Colonic mucosa (tissue), 4 donors: ENCODE measurements at regions not wholly inside any gene's neighbourhood (a gene's known extent, or its start where the extent isn't known, plus 50 kb on each side); places are given as distances from the start of the nearest gene placed in this dataset.

Experiments used
- DNase-seq: peaks from one replicate; pipeline ENCODE4 v3.0.0-alpha.2; 2020
- H3K27ac ChIP-seq: fragments of 200-600 bp; one replicate; pipeline ENCODE4 v1.8.0; 2021
- H3K27me3 ChIP-seq: fragments of 200-600 bp; one replicate; pipeline ENCODE4 v1.8.0; 2021
- H3K36me3 ChIP-seq: fragments of 200-600 bp; one replicate; pipeline ENCODE4 v1.8.0; 2021
- H3K4me1 ChIP-seq: fragments of 200-600 bp; one replicate; pipeline ENCODE4 v1.8.0; 2021; ENCODE audit warnings: mild to moderate bottlenecking
- H3K4me3 ChIP-seq: fragments of 200-600 bp; one replicate; pipeline ENCODE4 v1.8.0; 2021
- H3K9ac ChIP-seq, 2 donors: one replicate each; pipeline ENCODE4 v1.7.0; 2013; ENCODE audit warnings: control low read depth in 2 of 2, low read depth in 2 of 2, low read length in 2 of 2
- H3K9me3 ChIP-seq: fragments of 200-600 bp; one replicate; pipeline ENCODE4 v1.8.0; 2021
- CTCF ChIP-seq: fragments of 200-600 bp; IDR thresholded peaks from one replicate; pipeline ENCODE4 v1.8.0; 2022; ENCODE audit warnings: antibody characterized with exemption, mild to moderate bottlenecking
- intact Hi-C: fragments of 100-400 bp; cut with DNase I; formaldehyde crosslinking; loops from one replicate; pipeline ENCODE4 v1.14.1; 2022
- donor health status: healthy.
- donor health status: DM: no; HTN: no; CAD: no.
- donor health status: DM: no; HTN: no; CAD: no.

GRCh38 chr16:9658586-9658985, 523.6 kb downstream of the GRIN2A start:
- intact Hi-C loops: no loop called here
- no peaks in the 10 kb centered on the region for H3K9me3 ChIP-seq
- H3K9ac ChIP-seq: no peak overlapping the region
- DNase-seq: no peak
- no peak overlapping the region for H3K4me3 ChIP-seq
- H3K27ac ChIP-seq: no peak overlapping the region
- TF ChIP-seq CTCF: no peak
- no peaks in the 10 kb centered on the region for H3K36me3 ChIP-seq
- no peaks in the 10 kb centered on the region for H3K4me1 ChIP-seq
- no peaks in the 10 kb centered on the region for H3K27me3 ChIP-seq

- no peak for TF ChIP-seq CTCF
- Histone ChIP-seq H3K4me3 (no peak overlapping the region), H3K9me3 (no peaks in the 10 kb centered on the region), H3K36me3 (no peaks in the 10 kb centered on the region), H3K27me3 (no peaks in the 10 kb centered on the region), H3K27ac (no peak overlapping the region), H3K4me1 (no peaks in the 10 kb centered on the region), H3K9ac (no peak overlapping the region)
- intact Hi-C loops: no loop called here
- DNase-seq: no peak
Observed at GRCh38 chr16:9660898-9661297, 521.3 kb downstream of the GRIN2A start.

- no peak for TF ChIP-seq CTCF
- Histone ChIP-seq H3K9me3 (no peaks in the 10 kb centered on the region), H3K36me3 (no peaks in the 10 kb centered on the region), H3K4me1 (no peaks in the 10 kb centered on the region), H3K4me3 (no peak overlapping the region), H3K9ac (no peak overlapping the region), H3K27ac (no peak overlapping the region), H3K27me3 (no peaks in the 10 kb centered on the region)
- intact Hi-C loops: no loop called here
- DNase-seq: no peak
Observed at GRCh38 chr16:9661336-9662017, 520.8 kb downstream of the GRIN2A start.

- DNase-seq: no peak
- H3K4me3 ChIP-seq: no peak overlapping the region
- no peak for TF ChIP-seq CTCF
- H3K9me3 ChIP-seq: no peaks in the 10 kb centered on the region
- no peak overlapping the region for H3K9ac ChIP-seq
- no peaks in the 10 kb centered on the region for H3K27me3 ChIP-seq
- intact Hi-C loops: no loop called here
- no peaks in the 10 kb centered on the region for H3K36me3 ChIP-seq
- no peak overlapping the region for H3K27ac ChIP-seq
- H3K4me1 ChIP-seq: no peaks in the 10 kb centered on the region
Observed at GRCh38 chr16:9663588-9663987, 518.6 kb downstream of the GRIN2A start.

GRCh38 chr16:9665851-9666271, 516.4 kb downstream of the GRIN2A start:
- Histone ChIP-seq H3K27ac (peak overlapping the region; percentile 61), H3K9me3 (no peaks in the 10 kb centered on the region), H3K9ac (no peak overlapping the region), H3K27me3 (no peaks in the 10 kb centered on the region), H3K4me1 (no peaks in the 10 kb centered on the region), H3K4me3 (no peak overlapping the region), H3K36me3 (no peaks in the 10 kb centered on the region)
- intact Hi-C loops: no loop called here
- peak; percentile 52 for DNase-seq
- no peak for TF ChIP-seq CTCF
